ENCODE measurements at regions not wholly inside any gene's neighbourhood (a gene's known extent, or its start where the extent isn't known, plus 50 kb on each side); places are given as distances from the start of the nearest gene placed in this dataset.

- no peak for DNase-seq (ENCODE audit: low read depth, low spot score)
- Histone ChIP-seq H3K36me3 (ENCODE audit: insufficient read depth, low read length) (no peaks in the 10 kb centered on the region), H3K9me3 (ENCODE audit: low read depth, low read length) (0 out of 2 replicates have a peak, but pooled peaks cover 2% of the 10 kb centered on the region), H3K27ac (no peak overlapping the region), H3K9ac (ENCODE audit: insufficient read length) (no peak overlapping the region), H3K4me3 (no peak overlapping the region)
- TF ChIP-seq FOXP2 (optimal IDR thresholded peaks at IDR 0.05; ENCODE audit: control extremely low read depth, extremely low read length, insufficient read depth), result no peak
- no peak for TF ChIP-seq EZH2 (IDR thresholded peaks at IDR 0.05)
- no peak for TF ChIP-seq POLR2AphosphoS5 (IDR thresholded peaks at IDR 0.05; ENCODE audit: borderline replicate concordance, low read depth, low read length)
Observed at GRCh38 chr6:40011844-40012243, 77.6 kb upstream of the MOCS1 start.

- H3K9me3 ChIP-seq (ENCODE audit: low read depth, low read length), result 0 out of 2 replicates have a peak, but pooled peaks cover 4% of the 10 kb centered on the region
- H3K4me3 ChIP-seq, result no peak overlapping the region
- no peak for DNase-seq (ENCODE audit: low read depth, low spot score)
- no peak overlapping the region for H3K9ac ChIP-seq (ENCODE audit: insufficient read length)
- no peak for TF ChIP-seq POLR2AphosphoS5 (IDR thresholded peaks at IDR 0.05; ENCODE audit: borderline replicate concordance, low read depth, low read length)
- TF ChIP-seq FOXP2 (optimal IDR thresholded peaks at IDR 0.05; ENCODE audit: control extremely low read depth, extremely low read length, insufficient read depth), result no peak
- TF ChIP-seq EZH2 (IDR thresholded peaks at IDR 0.05), result no peak
- no peaks in the 10 kb centered on the region for H3K36me3 ChIP-seq (ENCODE audit: insufficient read depth, low read length)
- no peak overlapping the region for H3K27ac ChIP-seq
Observed at GRCh38 chr6:40000964-40001515, 66.8 kb upstream of the MOCS1 start.

- H3K27ac ChIP-seq, result no peak overlapping the region
- H3K9ac ChIP-seq (ENCODE audit: insufficient read length), result no peak overlapping the region
- DNase-seq (ENCODE audit: low read depth, low spot score), result no peak
- no peak overlapping the region for H3K4me3 ChIP-seq
- 0 out of 2 replicates have a peak, but pooled peaks cover 4% of the 10 kb centered on the region for H3K9me3 ChIP-seq (ENCODE audit: low read depth, low read length)
- TF ChIP-seq POLR2AphosphoS5 (IDR thresholded peaks at IDR 0.05; ENCODE audit: borderline replicate concordance, low read depth, low read length) (no peak), FOXP2 (optimal IDR thresholded peaks at IDR 0.05; ENCODE audit: control extremely low read depth, extremely low read length, insufficient read depth) (no peak), EZH2 (IDR thresholded peaks at IDR 0.05) (no peak)
- no peaks in the 10 kb centered on the region for H3K36me3 ChIP-seq (ENCODE audit: insufficient read depth, low read length)
Observed at GRCh38 chr6:39999006-39999867, 65.0 kb upstream of the MOCS1 start.

GRCh38 chr6:39998126-39998525 is 63.9 kb upstream of the MOCS1 start:
- no peaks in the 10 kb centered on the region for H3K36me3 ChIP-seq (ENCODE audit: insufficient read depth, low read length)
- no peak overlapping the region for H3K4me3 ChIP-seq
- H3K27ac ChIP-seq, result no peak overlapping the region
- 0 out of 2 replicates have a peak, but pooled peaks cover 6% of the 10 kb centered on the region for H3K9me3 ChIP-seq (ENCODE audit: low read depth, low read length)
- no peak overlapping the region for H3K9ac ChIP-seq (ENCODE audit: insufficient read length)
- no peak for DNase-seq (ENCODE audit: low read depth, low spot score)
- TF ChIP-seq FOXP2 (optimal IDR thresholded peaks at IDR 0.05; ENCODE audit: control extremely low read depth, extremely low read length, insufficient read depth) (no peak), POLR2AphosphoS5 (IDR thresholded peaks at IDR 0.05; ENCODE audit: borderline replicate concordance, low read depth, low read length) (no peak), EZH2 (IDR thresholded peaks at IDR 0.05) (no peak)

GRCh38 chr6:39997101-39997635 is 62.9 kb upstream of the MOCS1 start:
- no peak overlapping the region for H3K9ac ChIP-seq (ENCODE audit: insufficient read length)
- H3K9me3 ChIP-seq (ENCODE audit: low read depth, low read length), result 0 out of 2 replicates have a peak, but pooled peaks cover 6% of the 10 kb centered on the region
- H3K27ac ChIP-seq, result no peak overlapping the region
- TF ChIP-seq POLR2AphosphoS5 (IDR thresholded peaks at IDR 0.05; ENCODE audit: borderline replicate concordance, low read depth, low read length) (no peak), EZH2 (IDR thresholded peaks at IDR 0.05) (no peak), FOXP2 (optimal IDR thresholded peaks at IDR 0.05; ENCODE audit: control extremely low read depth, extremely low read length, insufficient read depth) (no peak)
- no peaks in the 10 kb centered on the region for H3K36me3 ChIP-seq (ENCODE audit: insufficient read depth, low read length)
- no peak for DNase-seq (ENCODE audit: low read depth, low spot score)
- no peak overlapping the region for H3K4me3 ChIP-seq

- TF ChIP-seq FOXP2 (optimal IDR thresholded peaks at IDR 0.05; ENCODE audit: control extremely low read depth, extremely low read length, insufficient read depth), result no peak
- H3K9ac ChIP-seq (ENCODE audit: insufficient read length), result no peak overlapping the region
- no peaks in the 10 kb centered on the region for H3K36me3 ChIP-seq (ENCODE audit: insufficient read depth, low read length)
- no peak for DNase-seq (ENCODE audit: low read depth, low spot score)
- H3K4me3 ChIP-seq, result no peak overlapping the region
- H3K27ac ChIP-seq, result no peak overlapping the region
- H3K9me3 ChIP-seq (ENCODE audit: low read depth, low read length), result 0 out of 2 replicates have a peak, but pooled peaks cover 6% of the 10 kb centered on the region
Observed at GRCh38 chr6:39995633-39996032, 61.4 kb upstream of the MOCS1 start.

GRCh38 chr6:39992861-39993622 is 58.8 kb upstream of the MOCS1 start:
- no peak for DNase-seq (ENCODE audit: low read depth, low spot score)
- Histone ChIP-seq H3K9me3 (ENCODE audit: low read depth, low read length) (0 out of 2 replicates have a peak, but pooled peaks cover 3% of the 10 kb centered on the region), H3K27ac (no peak overlapping the region), H3K36me3 (ENCODE audit: insufficient read depth, low read length) (no peaks in the 10 kb centered on the region), H3K4me3 (no peak overlapping the region), H3K9ac (ENCODE audit: insufficient read length) (no peak overlapping the region)
- TF ChIP-seq POLR2AphosphoS5 (IDR thresholded peaks at IDR 0.05; ENCODE audit: borderline replicate concordance, low read depth, low read length) (no peak), EZH2 (IDR thresholded peaks at IDR 0.05) (no peak), FOXP2 (optimal IDR thresholded peaks at IDR 0.05; ENCODE audit: control extremely low read depth, extremely low read length, insufficient read depth) (no peak)

All from SK-N-MC (cell line).